ENCODE measurements at regions not wholly inside any gene's neighbourhood (a gene's known extent, or its start where the extent isn't known, plus 50 kb on each side); places are given as distances from the start of the nearest gene placed in this dataset.

DNA sequence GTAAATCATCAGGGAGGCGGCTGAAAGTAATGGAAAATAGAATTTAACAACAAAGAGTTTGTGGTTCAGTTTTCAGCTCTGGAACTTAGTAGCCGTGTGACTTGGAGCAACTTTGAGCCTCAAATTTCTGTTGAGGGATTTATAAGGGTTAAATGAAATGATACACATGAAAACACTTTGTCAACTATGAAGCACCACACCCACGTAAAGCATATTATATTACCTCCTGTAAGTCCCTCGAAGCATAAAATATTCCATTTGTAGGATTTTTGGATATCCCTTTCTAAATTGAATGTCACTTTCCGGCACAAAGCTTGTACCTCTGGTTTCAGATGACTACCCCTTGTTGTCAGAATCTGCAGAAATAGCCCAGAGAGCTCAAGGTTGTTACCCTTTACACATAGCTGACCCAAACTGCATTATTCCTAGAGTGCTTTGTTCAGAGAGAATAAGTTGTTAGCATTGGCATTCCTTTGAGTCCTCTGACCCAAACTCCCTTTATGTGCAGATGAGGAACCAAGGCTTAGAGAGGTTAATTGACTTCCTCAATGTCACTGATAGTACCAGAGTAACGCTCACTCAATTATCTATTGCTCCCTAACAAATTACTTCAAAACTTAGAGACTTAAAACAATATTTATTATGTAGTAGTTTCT, 187.9 kb upstream of the UMPS start:
- DNase-seq (ENCODE audit: extremely low spot score): no peak
- POLR2A ChIA-PET: no interaction called here
- no peak for TF ChIP-seq CTCF (IDR thresholded peaks at IDR 0.05; ENCODE audit: control extremely low read depth, extremely low read depth, low read depth, missing control alignments)
- CTCF ChIA-PET: interaction anchor here (1.7 to 2.9 kb wide), 2 partner anchors 8 to 17 kb away, joined by 6 to 12 read pairs; no protein-coding TSS in a partner anchor

GRCh38 chr3:124545891-124546290, 184.4 kb upstream of the UMPS start:
- CTCF ChIA-PET: interaction anchor here (2.8 to 3.4 kb wide), 2 partner anchors 20 to 215 kb away, joined by 9 read pairs; no protein-coding TSS in a partner anchor
- POLR2A ChIA-PET: no interaction called here
- TF ChIP-seq CTCF (IDR thresholded peaks at IDR 0.05; ENCODE audit: control extremely low read depth, extremely low read depth, low read depth, missing control alignments): no peak
- no peak for DNase-seq (ENCODE audit: extremely low spot score)

DNA sequence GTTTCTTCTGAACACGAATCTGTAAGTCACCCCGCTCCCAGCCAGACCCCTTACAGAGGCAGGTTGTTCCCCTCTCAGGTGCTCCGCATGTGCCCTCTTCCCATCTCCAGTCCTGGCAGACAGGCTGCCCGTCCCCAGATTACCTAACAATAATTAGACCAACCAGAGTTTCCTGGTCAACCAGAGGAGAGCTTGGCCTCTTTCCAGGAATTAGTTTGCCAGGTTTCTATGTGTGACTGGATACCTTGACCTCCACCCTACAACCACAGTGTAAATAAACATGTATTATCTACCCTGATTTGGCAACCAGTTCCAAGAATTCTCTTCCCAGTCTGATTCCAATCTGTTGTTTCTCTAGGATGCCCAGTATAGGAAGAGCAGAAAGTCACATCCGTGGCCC, 178.0 kb upstream of the UMPS start:
- POLR2A ChIA-PET: no interaction called here
- TF ChIP-seq CTCF (IDR thresholded peaks at IDR 0.05; ENCODE audit: control extremely low read depth, extremely low read depth, low read depth, missing control alignments): no peak
- DNase-seq (ENCODE audit: extremely low spot score): no peak
- CTCF ChIA-PET: interaction anchor here (1.5 to 6.2 kb wide), 4 partner anchors 9 to 83 kb away, joined by 7 to 101 read pairs (median 8); no protein-coding TSS in a partner anchor

GRCh38 chr3:124553178-124553577, 177.1 kb upstream of the UMPS start:
- ChIA-PET CTCF (interaction anchor here (1.3 to 1.6 kb wide), 2 partner anchors 89 to 136 kb away, joined by 3 to 4 read pairs; no protein-coding TSS in a partner anchor), POLR2A (no interaction called here)
- no peak for TF ChIP-seq CTCF (IDR thresholded peaks at IDR 0.05; ENCODE audit: control extremely low read depth, extremely low read depth, low read depth, missing control alignments)
- DNase-seq (ENCODE audit: extremely low spot score): no peak

DNA sequence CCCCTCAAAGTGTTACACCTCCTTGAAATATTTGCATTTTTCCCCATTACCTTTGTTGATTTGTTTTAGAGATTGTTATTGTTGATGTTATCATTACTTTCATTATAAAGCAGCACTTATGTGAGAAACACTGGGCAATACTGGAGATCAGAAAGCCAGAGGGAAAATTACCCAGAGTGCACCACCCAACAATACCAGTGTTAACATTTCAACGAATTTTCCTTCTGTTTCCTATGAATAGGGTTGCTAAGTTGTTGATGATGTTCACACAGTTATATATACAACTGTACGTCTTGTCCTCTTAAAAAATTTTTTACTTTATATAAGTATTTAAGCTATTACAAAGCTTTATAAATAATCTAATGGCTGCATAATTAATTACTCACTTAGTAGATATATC, 173.6 kb upstream of the UMPS start:
- no peak for TF ChIP-seq CTCF (IDR thresholded peaks at IDR 0.05; ENCODE audit: control extremely low read depth, extremely low read depth, low read depth, missing control alignments)
- ChIA-PET POLR2A (no interaction called here), CTCF (interaction anchor here (0.7 to 12.9 kb wide), 11 partner anchors 8 to 231 kb away, joined by 3 to 305 read pairs (median 4); no protein-coding TSS in a partner anchor)

DNA sequence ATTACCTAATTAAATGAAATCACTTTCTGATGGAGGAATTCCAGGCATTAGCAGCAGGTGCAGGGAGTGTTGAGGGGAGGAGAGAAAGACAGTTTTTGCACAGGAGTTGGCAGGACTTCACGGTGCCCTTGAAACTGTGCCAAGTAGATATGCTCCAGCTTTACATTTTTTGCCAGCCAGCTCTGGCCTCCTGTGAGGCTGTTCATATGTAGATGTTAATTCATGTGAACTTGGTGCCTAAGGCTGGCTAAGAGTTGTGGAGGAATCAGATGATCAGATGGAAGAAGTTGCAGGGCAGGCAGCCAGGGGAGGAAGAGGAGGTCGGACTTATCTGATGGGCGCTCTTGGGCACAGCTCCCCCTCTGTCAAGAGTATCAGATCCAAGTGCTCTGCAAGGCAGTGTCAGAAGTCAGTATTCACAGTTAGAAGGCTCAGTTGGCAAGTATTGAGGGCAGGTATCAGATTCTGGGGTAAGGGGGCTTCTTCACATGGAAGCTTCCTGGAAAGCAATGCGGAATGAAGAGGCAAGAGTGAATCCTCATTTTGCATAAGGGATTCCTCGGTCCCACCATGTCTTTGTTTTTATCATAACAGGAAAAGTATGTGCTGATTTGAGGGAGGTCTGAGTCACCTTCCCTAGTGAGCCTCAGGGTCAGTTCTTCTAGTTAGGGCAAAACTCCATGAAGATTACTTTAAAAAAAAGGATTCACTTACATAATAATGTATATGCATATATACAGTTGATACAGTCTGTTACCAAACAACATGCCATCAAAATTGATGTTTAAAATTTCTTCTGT, 172.6 kb upstream of the UMPS start:
- ChIA-PET POLR2A (no interaction called here), CTCF (interaction anchor here (0.8 to 12.9 kb wide), 13 partner anchors 8 to 916 kb away, joined by 3 to 305 read pairs (median 5); no protein-coding TSS in a partner anchor)
- TF ChIP-seq CTCF (IDR thresholded peaks at IDR 0.05; ENCODE audit: control extremely low read depth, extremely low read depth, low read depth, missing control alignments): no peak
- DNase-seq (ENCODE audit: extremely low spot score): no peak

More for the DNA sequence above, 173.6 kb upstream of the UMPS start:
- no peak for DNase-seq (ENCODE audit: extremely low spot score)

Data from GM10248 (cell line).